K562 (cell line): ENCODE measurements at regions not wholly inside any gene's neighbourhood (a gene's known extent, or its start where the extent isn't known, plus 50 kb on each side); places are given as distances from the start of the nearest gene placed in this dataset.

ENCODE experiments used
- CBFA2T2 ChIP-seq: fragments of 450-650 bp; conservative IDR thresholded peaks from 2 replicates; pipeline ENCODE4 v1.6.1; 2017; ENCODE audit warnings: mild to moderate bottlenecking
- CTCF ChIP-seq, 3 experiments: IDR thresholded peaks in 2 of 3; conservative IDR thresholded peaks in 1 of 3; 2 replicates each; pipeline ENCODE4 v1.5.1; 2011 to 2012; ENCODE audit warnings: low read length in 3 of 3, mild to moderate bottlenecking in 3 of 3, control low read depth in 2 of 3, improper control_type of control experiment in 1 of 3, inconsistent platforms in 1 of 3, low read depth in 1 of 3, mixed read lengths in 1 of 3, moderate library complexity in 1 of 3; ENCODE audit not compliant: insufficient read depth in 2 of 3
- KLF10 ChIP-seq: fragments of 250-450 bp; sonication (Bioruptor Pico); IDR thresholded peaks from 2 replicates; pipeline ENCODE4 v1.6.1; 2021; ENCODE audit warnings: matching md5 sums
- KLF6 ChIP-seq: fragments of 250-450 bp; sonication (Bioruptor Pico); IDR thresholded peaks from 2 replicates; pipeline ENCODE4 v1.4.0; 2020; ENCODE audit warnings: mild to moderate bottlenecking, moderate library complexity, borderline replicate concordance
- MAX ChIP-seq: sonication (generic); formaldehyde crosslinking; IDR thresholded peaks from 2 replicates; pipeline ENCODE4 v1.9.0; 2022; ENCODE audit warnings: mild to moderate bottlenecking, missing genetic modification reagents
- SIRT6 ChIP-seq: IDR thresholded peaks from one replicate; pipeline ENCODE4 v1.6.1; 2012; ENCODE audit warnings: low read depth, mild to moderate bottlenecking, control low read depth, inconsistent platforms, low read length, moderate library complexity
- SRF ChIP-seq, 2 experiments: fragments of 250-450, 450-650 bp in 1 of 2; sonication (Bioruptor Pico) in 1 of 2; sonication (generic) in 1 of 2; formaldehyde crosslinking; IDR thresholded peaks; 2 replicates each; pipeline versions ENCODE4 v1.5.0 to v1.5.1; 2020 to 2022; ENCODE audit warnings: mild to moderate bottlenecking in 1 of 2, missing genetic modification reagents in 1 of 2
- THRA ChIP-seq: fragments of 450-650 bp; IDR thresholded peaks from 2 replicates; pipeline ENCODE4 v1.6.1; 2017; ENCODE audit warnings: mild to moderate bottlenecking, moderate library complexity
- ZKSCAN1 ChIP-seq: fragments of 150-350 bp; IDR thresholded peaks from 2 replicates; pipeline ENCODE4 v1.6.1; 2016; ENCODE audit warnings: low read depth, low read length

GRCh38 chr9:12973710-12974109, 198.9 kb downstream of the LURAP1L start:
- TF ChIP-seq ZKSCAN1 = no peak
- no peak for TF ChIP-seq THRA
- TF ChIP-seq CBFA2T2 = no peak
- no peak for TF ChIP-seq CTCF (IDR thresholded peaks at IDR 0.05 in 2 of 3, conservative IDR thresholded peaks at IDR 0.05 in 1 of 3; ENCODE audit: insufficient read depth in 2 of 3, low read depth in 1 of 3, low read length in 3 of 3)
- TF ChIP-seq KLF10 (CRISPR knock-in tag) = no peak
- no peak for TF ChIP-seq SRF (CRISPR knock-in tag; IDR thresholded peaks at IDR 0.05)
- TF ChIP-seq SIRT6 = no peak
- no peak for TF ChIP-seq MAX (CRISPR knock-in tag)
- TF ChIP-seq KLF6 (CRISPR knock-in tag) = no peak
